ENCODE measurements at regions not wholly inside any gene's neighbourhood (a gene's known extent, or its start where the extent isn't known, plus 50 kb on each side); places are given as distances from the start of the nearest gene placed in this dataset.

GRCh38 chr14:86527312-86527711 lies 997.4 kb downstream of the FLRT2 start:
- TF ChIP-seq CTCF (IDR thresholded peaks at IDR 0.05; ENCODE audit: low read length): no peak
- no peak for TF ChIP-seq EZH2 (optimal IDR thresholded peaks at IDR 0.05; ENCODE audit: low read depth, low read length)
- TF ChIP-seq EZH2phosphoT487 (IDR thresholded peaks at IDR 0.05; ENCODE audit: low read length): no peak
